ENCODE measurements at regions not wholly inside any gene's neighbourhood (a gene's known extent, or its start where the extent isn't known, plus 50 kb on each side); places are given as distances from the start of the nearest gene placed in this dataset.

- no peak for TF ChIP-seq SIN3A (IDR thresholded peaks at IDR 0.05; ENCODE audit: low read depth)
- TF ChIP-seq CTCF (IDR thresholded peaks at IDR 0.05 in 2 of 3, conservative IDR thresholded peaks at IDR 0.05 in 1 of 3; ENCODE audit: borderline replicate concordance in 1 of 3, insufficient read depth in 1 of 3, low read depth in 2 of 3, low read length in 2 of 3), result no peak
- no peak for TF ChIP-seq JUND (IDR thresholded peaks at IDR 0.05)
- no peak for TF ChIP-seq TCF7L2 (IDR thresholded peaks at IDR 0.05; ENCODE audit: borderline replicate concordance, extremely low read depth, insufficient read depth, insufficient read length)
- no peak for TF ChIP-seq POLR2A (IDR thresholded peaks at IDR 0.05; ENCODE audit: borderline replicate concordance, extremely low read depth, insufficient read depth, insufficient read length)
- no peak for TF ChIP-seq REST (IDR thresholded peaks at IDR 0.05; ENCODE audit: low read depth)
- TF ChIP-seq EZH2 (IDR thresholded peaks at IDR 0.05), result no peak
- TF ChIP-seq POLR2AphosphoS5 (IDR thresholded peaks at IDR 0.05; ENCODE audit: low read depth, low read length), result no peak
- TF ChIP-seq, protein P1, sequence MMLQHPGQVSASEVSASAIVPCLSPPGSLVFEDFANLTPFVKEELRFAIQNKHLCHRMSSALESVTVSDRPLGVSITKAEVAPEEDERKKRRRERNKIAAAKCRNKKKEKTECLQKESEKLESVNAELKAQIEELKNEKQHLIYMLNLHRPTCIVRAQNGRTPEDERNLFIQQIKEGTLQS (IDR thresholded peaks at IDR 0.05), result no peak
- TF ChIP-seq SP1 (IDR thresholded peaks at IDR 0.05; ENCODE audit: low read depth), result no peak
- TF ChIP-seq MAX (IDR thresholded peaks at IDR 0.05), result no peak
- no peak for TF ChIP-seq ZFX (IDR thresholded peaks at IDR 0.05)
These were observed 474.3 kb upstream of the C1orf87 start for GRCh38 chr1:60547821-60548220.

All from HCT116 (cell line).